Endothelial cell of umbilical vein (primary cell): ENCODE measurements at regions not wholly inside any gene's neighbourhood (a gene's known extent, or its start where the extent isn't known, plus 50 kb on each side); places are given as distances from the start of the nearest gene placed in this dataset.

Experiments used
- BruUV-seq: library from RNA; stranded (reverse); fragments of 400-500 nt; replicated peaks from 2 replicates; lab custom pipeline; 2021; lab: Mats Ljungman, UMichigan
- CTCF ChIA-PET: fragments of 300-600, 350-600 bp; sonication (Branson Sonifier 250); formaldehyde crosslinking; loops from one replicate; lab custom pipeline; 2021; ENCODE audit warnings: antibody characterized with exemption, inconsistent platforms; lab: Charles Lee
- POLR2A ChIA-PET: fragments of 300-600, 350-600 bp; sonication (Branson Sonifier 250); formaldehyde crosslinking; loops from one replicate; lab custom pipeline; 2021; ENCODE audit warnings: antibody characterized with exemption, inconsistent platforms; lab: Charles Lee
- DNase-seq: peaks from one replicate; pipeline ENCODE4 v3.0.0-alpha.2; 2011; ENCODE audit warnings: low read depth, low spot score
- FAIRE-seq: peaks from 2 replicates; lab custom pipeline; 2011; peaks lifted over from hg19 to GRCh38; lab: Jason Lieb, UNC
- H2AFZ ChIP-seq: 2 replicates; pipeline ENCODE4 v1.6.0; 2012; ENCODE audit warnings: low read depth, low read length, control low read depth, inconsistent platforms
- H3K27ac ChIP-seq: 2 replicates; pipeline ENCODE4 v1.5.1; 2011; ENCODE audit warnings: low read depth, mild to moderate bottlenecking, control low read depth, low read length, moderate library complexity; ENCODE audit not compliant: insufficient read depth
- H3K27me3 ChIP-seq, 2 experiments: 2 replicates each; pipeline versions ENCODE4 v1.6.0 to v1.6.1; 2011; ENCODE audit warnings: low read length in 2 of 2, mixed read lengths in 1 of 2; ENCODE audit not compliant: control insufficient read depth in 2 of 2, insufficient read depth in 2 of 2
- H3K36me3 ChIP-seq, 2 experiments: 2 replicates in 1 of 2; 3 replicates in 1 of 2; pipeline ENCODE4 v1.5.1; 2011; ENCODE audit warnings: low read length in 2 of 2, mild to moderate bottlenecking in 1 of 2, moderate library complexity in 1 of 2; ENCODE audit not compliant: control insufficient read depth in 2 of 2, insufficient read depth in 2 of 2; ENCODE audit errors: extremely low read depth in 1 of 2
- H3K4me1 ChIP-seq: 3 replicates; pipeline ENCODE4 v1.5.1; 2011; ENCODE audit warnings: mild to moderate bottlenecking, low read length; ENCODE audit not compliant: control insufficient read depth, insufficient read depth; ENCODE audit errors: extremely low read depth
- H3K4me2 ChIP-seq: 2 replicates; pipeline ENCODE4 v1.6.1; 2011; ENCODE audit warnings: low read length, control low read depth, mixed read lengths; ENCODE audit not compliant: insufficient read depth
- H3K4me3 ChIP-seq, 3 experiments: fragments of 200-600 bp in 1 of 3; sonication (generic), shearing (Covaris generic) in 1 of 3; replicated peaks in 1 of 3; 2 replicates each; pipeline ENCODE4 v1.5.1; 2011 to 2016; ENCODE audit warnings: control low read depth in 3 of 3, low read length in 3 of 3, mild to moderate bottlenecking in 2 of 3, inconsistent platforms in 1 of 3, low read depth in 1 of 3, moderate library complexity in 1 of 3; ENCODE audit not compliant: insufficient read depth in 1 of 3
- H3K79me2 ChIP-seq: 2 replicates; pipeline ENCODE4 v1.6.0; 2012; ENCODE audit warnings: low read length, inconsistent platforms; ENCODE audit not compliant: control insufficient read depth, insufficient read depth
- H3K9ac ChIP-seq: replicated peaks from 2 replicates; pipeline ENCODE3; 2011; ENCODE audit warnings: low read length, control low read depth; ENCODE audit not compliant: insufficient read depth; ENCODE audit errors: extremely low read depth
- H3K9me1 ChIP-seq: replicated peaks from 3 replicates; pipeline ENCODE4 v1.6.0; 2011; ENCODE audit warnings: mild to moderate bottlenecking, low read length; ENCODE audit not compliant: control insufficient read depth, insufficient read depth; ENCODE audit errors: extremely low read depth
- H3K9me3 ChIP-seq: replicated peaks from 2 replicates; pipeline ENCODE4 v1.5.1; 2012; ENCODE audit warnings: low read length, inconsistent platforms; ENCODE audit not compliant: control insufficient read depth, insufficient read depth
- H4K20me1 ChIP-seq: replicated peaks from 2 replicates; pipeline ENCODE3; 2011; ENCODE audit warnings: mild to moderate bottlenecking, low read length; ENCODE audit not compliant: control insufficient read depth, insufficient read depth; ENCODE audit errors: extremely low read depth
- EZH2 ChIP-seq: IDR thresholded peaks from 2 replicates; pipeline ENCODE4 v1.6.1; 2012; ENCODE audit warnings: borderline replicate concordance, low read depth, mild to moderate bottlenecking, moderate library complexity, low read length, inconsistent platforms; ENCODE audit not compliant: severe bottlenecking
- FOS ChIP-seq: IDR thresholded peaks from 2 replicates; pipeline ENCODE4 v1.6.1; 2011; ENCODE audit warnings: mild to moderate bottlenecking, low read length, moderate library complexity, borderline replicate concordance; ENCODE audit not compliant: insufficient read depth
- GATA2 ChIP-seq: IDR thresholded peaks from 2 replicates; pipeline ENCODE4 v1.7.0; 2011; ENCODE audit warnings: low read depth, mild to moderate bottlenecking, moderate library complexity, mixed read lengths, low read length; ENCODE audit not compliant: insufficient read length, insufficient read depth
- JUN ChIP-seq: IDR thresholded peaks from 2 replicates; pipeline ENCODE4 v1.6.1; 2011; ENCODE audit warnings: borderline replicate concordance, low read depth; ENCODE audit not compliant: insufficient read length, insufficient read depth
- MYC ChIP-seq: IDR thresholded peaks from one replicate; pipeline ENCODE4 v1.6.1; 2011; ENCODE audit warnings: mild to moderate bottlenecking, low read depth, low read length
- POLR2A ChIP-seq: IDR thresholded peaks from 2 replicates; pipeline ENCODE4 v1.6.1; 2012; ENCODE audit warnings: low read depth, mild to moderate bottlenecking, control low read depth, low read length
- POLR2AphosphoS5 ChIP-seq: IDR thresholded peaks from 2 replicates; pipeline ENCODE4 v1.6.1; 2012; ENCODE audit warnings: low read depth, mild to moderate bottlenecking, control low read depth, low read length, moderate library complexity; ENCODE audit not compliant: insufficient read depth
- dilution Hi-C: fragments of 300-500 bp; cut with MboI; formaldehyde crosslinking; loops from one replicate; pipeline ENCODE4 v1.15.0; 2019; ENCODE audit warnings: low sequenced_read_pairs; ENCODE audit not compliant: extremely low pct_ligation_motif_present
- intact Hi-C: fragments of 100-400 bp; cut with micrococcal nuclease; formaldehyde crosslinking; loops from one replicate; pipeline ENCODE4 v1.10.0; 2022
- TF ChIP-seq, protein P1 (sequence below), 2 donors: IDR thresholded peaks; 1 replicate in 1 of 2; 2 replicates in 1 of 2; pipeline ENCODE4 v1.5.1; 2011; ENCODE audit warnings: low read length in 2 of 2, mild to moderate bottlenecking in 2 of 2, moderate library complexity in 2 of 2, control low read depth in 1 of 2, inconsistent platforms in 1 of 2, low read depth in 1 of 2; ENCODE audit not compliant: insufficient read depth in 1 of 2; ENCODE audit errors: extremely low read depth in 1 of 2
- TF ChIP-seq, protein P2 (sequence below): IDR thresholded peaks from 2 replicates; pipeline ENCODE4 v1.6.1; 2011; ENCODE audit not compliant: insufficient read depth, insufficient read length

DNA sequence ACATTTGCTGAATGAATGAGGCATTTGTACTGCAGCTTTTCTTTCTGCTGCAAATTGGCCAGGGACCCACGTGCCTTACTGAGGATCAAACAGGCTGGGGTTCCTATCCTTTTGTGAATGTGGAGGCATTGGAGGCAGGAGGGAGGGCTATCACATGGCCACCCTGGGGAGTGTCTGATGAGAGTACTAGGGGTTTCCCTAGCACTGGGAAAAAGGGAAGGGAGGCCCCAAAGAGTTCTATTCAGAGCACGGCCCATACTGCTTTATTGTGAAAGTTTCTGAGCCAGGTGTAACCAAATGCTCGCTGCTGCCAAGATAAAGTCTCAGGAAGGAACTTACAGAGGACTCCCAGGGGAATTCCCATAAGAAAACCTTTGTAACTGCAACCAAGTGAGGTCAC is 78.4 kb upstream of the ANO1 start:
- dilution Hi-C loops (no loop called here), intact Hi-C loops (no loop called here)
- no peak for DNase-seq
- H3K79me2 ChIP-seq = no peaks in the 10 kb centered on the region
- POLR2A ChIA-PET = no interaction called here
- H3K27ac ChIP-seq = no peak overlapping the region
- H3K27me3 ChIP-seq = no peaks in the 10 kb centered on the region
- CTCF ChIA-PET = interaction anchor here (0.7 kb wide), 1 partner anchor 8 kb away, joined by 3 read pairs; no protein-coding TSS in a partner anchor
- no peaks in the 10 kb centered on the region for H3K9me3 ChIP-seq
- BruUV-seq = no TSS peak
- no peak for FAIRE-seq
- no peaks in the 10 kb centered on the region for H3K4me1 ChIP-seq
- H3K4me2 ChIP-seq = no peak overlapping the region
- H3K4me3 ChIP-seq = no peak overlapping the region
- H2AFZ ChIP-seq = no peak overlapping the region
- H3K9me1 ChIP-seq = no peaks in the 10 kb centered on the region
- TF ChIP-seq, protein P1, sequence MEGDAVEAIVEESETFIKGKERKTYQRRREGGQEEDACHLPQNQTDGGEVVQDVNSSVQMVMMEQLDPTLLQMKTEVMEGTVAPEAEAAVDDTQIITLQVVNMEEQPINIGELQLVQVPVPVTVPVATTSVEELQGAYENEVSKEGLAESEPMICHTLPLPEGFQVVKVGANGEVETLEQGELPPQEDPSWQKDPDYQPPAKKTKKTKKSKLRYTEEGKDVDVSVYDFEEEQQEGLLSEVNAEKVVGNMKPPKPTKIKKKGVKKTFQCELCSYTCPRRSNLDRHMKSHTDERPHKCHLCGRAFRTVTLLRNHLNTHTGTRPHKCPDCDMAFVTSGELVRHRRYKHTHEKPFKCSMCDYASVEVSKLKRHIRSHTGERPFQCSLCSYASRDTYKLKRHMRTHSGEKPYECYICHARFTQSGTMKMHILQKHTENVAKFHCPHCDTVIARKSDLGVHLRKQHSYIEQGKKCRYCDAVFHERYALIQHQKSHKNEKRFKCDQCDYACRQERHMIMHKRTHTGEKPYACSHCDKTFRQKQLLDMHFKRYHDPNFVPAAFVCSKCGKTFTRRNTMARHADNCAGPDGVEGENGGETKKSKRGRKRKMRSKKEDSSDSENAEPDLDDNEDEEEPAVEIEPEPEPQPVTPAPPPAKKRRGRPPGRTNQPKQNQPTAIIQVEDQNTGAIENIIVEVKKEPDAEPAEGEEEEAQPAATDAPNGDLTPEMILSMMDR (IDR thresholded peaks at IDR 0.05; ENCODE audit: extremely low read depth in 1 of 2, insufficient read depth in 1 of 2, low read depth in 1 of 2, low read length in 2 of 2) = no peak
- TF ChIP-seq EZH2 = no peak
- no peak for TF ChIP-seq FOS
- TF ChIP-seq, protein P2, sequence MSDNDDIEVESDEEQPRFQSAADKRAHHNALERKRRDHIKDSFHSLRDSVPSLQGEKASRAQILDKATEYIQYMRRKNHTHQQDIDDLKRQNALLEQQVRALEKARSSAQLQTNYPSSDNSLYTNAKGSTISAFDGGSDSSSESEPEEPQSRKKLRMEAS = no peak
- TF ChIP-seq MYC = no peak
- TF ChIP-seq JUN = no peak
- TF ChIP-seq POLR2AphosphoS5 = no peak
- no peak for TF ChIP-seq GATA2
- TF ChIP-seq POLR2A = no peak
- H3K9ac ChIP-seq = no peak overlapping the region
- H4K20me1 ChIP-seq = no peaks in the 10 kb centered on the region
- no peaks in the 10 kb centered on the region for H3K36me3 ChIP-seq
